ENCODE measurements at regions not wholly inside any gene's neighbourhood (a gene's known extent, or its start where the extent isn't known, plus 50 kb on each side); places are given as distances from the start of the nearest gene placed in this dataset.

GRCh38 chr11:110776081-110776480 lies 63.8 kb upstream of the ARHGAP20 start:
- Histone ChIP-seq H2AK5ac (ENCODE audit: insufficient read length, low read length) (no peak overlapping the region), H3K27me3 (ENCODE audit: insufficient read depth, low read length) (no peaks in the 10 kb centered on the region), H2AFZ (ENCODE audit: low read length) (no peak overlapping the region), H3K79me2 (ENCODE audit: insufficient read depth, low read length) (no peaks in the 10 kb centered on the region), H3K14ac (ENCODE audit: insufficient read depth, low read length) (no peak overlapping the region), H3K23me2 (ENCODE audit: insufficient read length, low read depth, low read length, poor library complexity, severe bottlenecking) (no peaks in the 10 kb centered on the region), H4K5ac (ENCODE audit: insufficient read length, low read depth, low read length) (no peak overlapping the region), H3K18ac (ENCODE audit: insufficient read length, low read depth, low read length) (no peak overlapping the region), H2BK5ac (ENCODE audit: insufficient read length, low read length) (no peak overlapping the region), H2BK12ac (ENCODE audit: insufficient read length, low read depth, low read length) (no peak overlapping the region), H3K23ac (ENCODE audit: insufficient read length, low read depth, low read length) (no peak overlapping the region), H4K91ac (ENCODE audit: insufficient read length, low read depth, low read length) (no peak overlapping the region), H4K8ac (replicated peaks; ENCODE audit: insufficient read length, low read depth, low read length) (no peak overlapping the region), H4K20me1 (ENCODE audit: control insufficient read depth, insufficient read depth, insufficient read length) (no peaks in the 10 kb centered on the region), H3T11ph (ENCODE audit: low read length) (no peak overlapping the region), H3K27ac (ENCODE audit: insufficient read length, low read depth, low read length) (no peak overlapping the region), H2BK20ac (ENCODE audit: low read depth, low read length, poor library complexity, severe bottlenecking) (no peak overlapping the region), H3K79me1 (ENCODE audit: insufficient read depth, low read depth, low read length, poor library complexity, severe bottlenecking) (no peaks in the 10 kb centered on the region), H2BK120ac (ENCODE audit: low read depth, low read length, poor library complexity, severe bottlenecking) (no peak overlapping the region), H2BK15ac (ENCODE audit: low read depth, low read length) (no peak overlapping the region), H3K9me3 (ENCODE audit: control insufficient read depth, low read depth, low read length) (no peaks in the 10 kb centered on the region), H3K56ac (ENCODE audit: insufficient read length, low read depth, low read length) (no peak overlapping the region), H3K4me2 (ENCODE audit: insufficient read depth, insufficient read length, low read length) (no peak overlapping the region), H3K4ac (ENCODE audit: low read depth, low read length) (no peak overlapping the region), H3K9ac (ENCODE audit: extremely low read depth, insufficient read length, low read length) (no peak overlapping the region), H3K4me1 (ENCODE audit: insufficient read depth, low read length) (no peaks in the 10 kb centered on the region)
- peaks cover 0 to 4% (median 0%) of the 10 kb centered on the region in 3 experiments; a peak in 1 of 7 replicates for H3K36me3 Mint-ChIP-seq (ENCODE audit: insufficient read depth in 1 of 3, low read depth in 3 of 3)
- no peaks in the 10 kb centered on the region for H3K27me3 Mint-ChIP-seq (ENCODE audit: low read depth)
- no peak overlapping the region for H3K4me3 Mint-ChIP-seq
- WGBS (ENCODE audit: extremely low coverage, insufficient read length, low lambda C conversion rate): no CpG with 5 or more reads among the region's 2 CpGs
- DNase-seq: no peak
- no peak for TF ChIP-seq CTCF (conservative IDR thresholded peaks at IDR 0.05)
- H3K4me1 Mint-ChIP-seq: no peaks in the 10 kb centered on the region
- peaks cover 0 to 2% of the 10 kb centered on the region in 2 experiments; a peak in 2 of 5 replicates for H3K9me3 Mint-ChIP-seq
- H3K27ac Mint-ChIP-seq: no peak overlapping the region
